Fibroblast of the aortic adventitia (primary cell): ENCODE measurements at regions not wholly inside any gene's neighbourhood (a gene's known extent, or its start where the extent isn't known, plus 50 kb on each side); places are given as distances from the start of the nearest gene placed in this dataset.

Experiments used
- DNase-seq: peaks from one replicate; pipeline ENCODE4 v3.0.0-alpha.2; 2010; ENCODE audit warnings: low read depth
- H3K4me3 ChIP-seq: 2 replicates; pipeline ENCODE4 v1.5.1; 2011; ENCODE audit warnings: low read depth, mild to moderate bottlenecking, control low read depth, low read length, moderate library complexity
- TF ChIP-seq, protein P1 (sequence below): IDR thresholded peaks from 2 replicates; pipeline ENCODE4 v1.5.1; 2011; ENCODE audit warnings: mild to moderate bottlenecking, low read length, control low read depth, inconsistent platforms; ENCODE audit not compliant: insufficient read depth

DNA sequence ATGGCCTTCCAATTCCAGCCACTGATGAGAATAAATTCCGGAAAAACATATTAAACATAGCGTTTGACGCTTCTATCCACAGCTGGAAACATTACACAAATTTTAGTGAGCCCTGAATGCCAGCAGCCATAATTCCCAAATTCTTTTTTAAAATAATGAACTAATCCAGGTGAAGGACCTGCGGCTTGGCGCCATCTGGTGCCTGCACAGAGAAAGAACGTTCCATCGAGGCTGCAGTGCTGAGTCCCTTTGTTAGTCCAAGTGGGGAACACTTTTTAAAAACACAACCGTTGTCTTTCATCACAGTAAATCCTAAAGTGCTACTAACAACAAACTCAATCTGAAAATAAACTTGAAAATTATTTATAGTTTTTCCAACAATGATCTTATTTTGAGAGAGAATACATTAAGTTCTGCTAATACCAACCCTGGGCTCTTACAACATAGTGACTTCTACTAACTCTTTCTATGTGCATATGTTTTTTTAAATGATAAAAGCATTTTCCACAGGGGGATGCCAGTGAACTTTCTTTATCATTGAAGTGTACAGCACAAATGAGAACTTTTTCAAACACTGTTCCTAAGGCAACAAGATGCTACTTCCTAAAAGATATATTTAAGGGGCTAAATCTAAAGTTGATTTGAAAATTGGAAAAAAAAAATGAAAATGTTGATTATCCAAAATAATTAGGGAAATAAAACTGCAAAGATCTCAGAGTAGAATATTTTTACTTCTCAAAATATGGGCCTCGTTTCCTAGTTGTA is 166.9 kb upstream of the RNF32 start:
- no peak overlapping the region for H3K4me3 ChIP-seq
- DNase-seq, result peak; percentile 3
- TF ChIP-seq, protein P1, sequence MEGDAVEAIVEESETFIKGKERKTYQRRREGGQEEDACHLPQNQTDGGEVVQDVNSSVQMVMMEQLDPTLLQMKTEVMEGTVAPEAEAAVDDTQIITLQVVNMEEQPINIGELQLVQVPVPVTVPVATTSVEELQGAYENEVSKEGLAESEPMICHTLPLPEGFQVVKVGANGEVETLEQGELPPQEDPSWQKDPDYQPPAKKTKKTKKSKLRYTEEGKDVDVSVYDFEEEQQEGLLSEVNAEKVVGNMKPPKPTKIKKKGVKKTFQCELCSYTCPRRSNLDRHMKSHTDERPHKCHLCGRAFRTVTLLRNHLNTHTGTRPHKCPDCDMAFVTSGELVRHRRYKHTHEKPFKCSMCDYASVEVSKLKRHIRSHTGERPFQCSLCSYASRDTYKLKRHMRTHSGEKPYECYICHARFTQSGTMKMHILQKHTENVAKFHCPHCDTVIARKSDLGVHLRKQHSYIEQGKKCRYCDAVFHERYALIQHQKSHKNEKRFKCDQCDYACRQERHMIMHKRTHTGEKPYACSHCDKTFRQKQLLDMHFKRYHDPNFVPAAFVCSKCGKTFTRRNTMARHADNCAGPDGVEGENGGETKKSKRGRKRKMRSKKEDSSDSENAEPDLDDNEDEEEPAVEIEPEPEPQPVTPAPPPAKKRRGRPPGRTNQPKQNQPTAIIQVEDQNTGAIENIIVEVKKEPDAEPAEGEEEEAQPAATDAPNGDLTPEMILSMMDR, result peak; percentile 33

DNA sequence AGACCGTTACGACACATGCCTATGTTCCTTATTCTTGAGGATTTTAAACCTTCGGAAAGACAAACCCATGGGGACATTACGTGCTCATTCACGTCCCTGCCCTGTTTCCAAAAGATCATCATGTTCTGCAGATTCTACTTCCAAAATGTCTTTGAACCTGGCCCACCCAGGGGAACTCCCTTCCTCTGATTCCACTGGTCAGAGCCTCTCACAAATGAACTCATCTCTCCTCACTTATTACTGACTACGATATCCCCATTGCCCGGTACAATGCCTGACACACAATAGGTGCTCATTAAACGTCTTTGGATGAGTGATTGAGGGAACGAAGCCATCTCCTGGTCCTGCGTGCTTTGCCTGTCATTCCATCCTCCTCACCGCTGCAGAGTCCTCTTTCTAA is 168.3 kb upstream of the RNF32 start:
- no peak overlapping the region for H3K4me3 ChIP-seq
- TF ChIP-seq, protein P1, result no peak
- DNase-seq, result no peak

DNA sequence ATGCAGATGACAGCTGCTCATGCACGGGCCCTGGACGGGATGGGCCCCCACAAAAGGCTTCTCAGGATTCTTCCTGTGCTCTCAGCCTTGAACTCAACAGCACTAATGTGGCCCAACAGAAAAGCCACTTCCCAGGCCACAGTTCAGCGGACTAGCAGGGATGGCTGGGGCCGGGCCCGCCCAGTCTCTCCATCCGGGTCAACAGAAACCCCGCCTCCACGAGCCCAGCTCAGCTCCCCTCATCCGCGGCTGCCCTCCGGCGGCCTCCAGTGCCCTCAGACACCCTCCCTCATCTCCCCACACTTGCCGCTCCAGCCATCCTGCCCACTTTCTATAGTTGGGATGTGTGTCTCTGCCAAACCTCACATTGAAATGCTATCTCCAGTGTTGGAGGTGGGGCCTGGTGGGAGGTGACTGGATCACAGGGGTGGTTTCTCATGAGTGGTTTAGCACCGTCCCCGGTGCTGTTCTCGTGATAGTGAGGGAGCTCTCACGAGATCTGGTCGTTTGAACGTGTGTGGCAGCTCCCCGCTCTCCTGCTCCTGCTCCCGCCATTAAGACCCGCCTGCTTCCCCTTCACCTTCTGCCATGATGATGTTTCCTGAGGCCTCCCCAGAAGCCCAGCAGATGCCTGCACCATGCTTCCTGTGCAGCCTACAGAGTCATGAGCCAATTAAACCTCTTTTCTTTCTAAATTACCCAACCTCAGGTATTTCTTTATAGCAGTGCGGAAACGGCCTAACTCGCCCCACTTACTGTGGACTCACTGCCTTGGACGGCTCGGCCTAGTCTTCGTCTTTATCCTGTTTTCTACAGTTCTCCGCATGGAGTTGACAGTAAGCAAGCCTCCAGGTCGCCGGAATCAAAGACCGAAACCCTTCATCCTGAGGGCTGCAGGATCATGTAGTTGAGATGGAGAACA is 169.9 kb upstream of the RNF32 start:
- DNase-seq, result no peak
- TF ChIP-seq, protein P1, result no peak
- no peak overlapping the region for H3K4me3 ChIP-seq

DNA sequence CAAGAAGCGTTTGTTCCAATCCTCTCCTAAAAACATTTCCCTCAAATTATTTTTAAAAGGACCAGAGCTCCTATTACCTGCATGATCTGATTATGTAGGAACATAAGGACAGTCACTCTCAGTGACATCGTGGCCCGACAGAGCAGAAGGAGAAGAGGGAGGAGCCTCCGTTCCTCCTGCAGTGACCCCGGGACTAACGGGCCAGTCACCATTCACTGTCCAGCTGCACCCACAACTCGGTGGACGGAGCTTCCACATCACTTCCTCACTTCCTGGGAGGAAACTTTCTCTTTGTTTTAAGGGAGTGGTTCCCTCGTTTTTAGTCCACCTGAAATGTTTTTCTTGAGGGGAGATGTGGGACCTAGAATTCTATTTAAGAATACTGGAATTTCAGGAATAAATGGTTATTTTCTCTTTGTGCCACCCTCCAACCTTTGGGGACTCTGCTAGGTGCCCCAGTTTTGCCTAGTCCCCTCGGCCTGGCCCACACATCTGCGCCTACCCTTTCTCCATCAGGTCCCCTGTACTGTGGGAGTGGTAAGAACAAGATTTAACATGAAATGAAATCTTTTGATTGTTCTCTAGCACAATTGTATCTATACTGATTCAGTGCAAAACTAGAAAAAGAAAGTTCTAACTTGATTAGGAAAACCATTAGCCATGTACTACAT is 173.5 kb upstream of the RNF32 start:
- TF ChIP-seq, protein P1, result no peak
- H3K4me3 ChIP-seq, result no peak overlapping the region
- no peak for DNase-seq

DNA sequence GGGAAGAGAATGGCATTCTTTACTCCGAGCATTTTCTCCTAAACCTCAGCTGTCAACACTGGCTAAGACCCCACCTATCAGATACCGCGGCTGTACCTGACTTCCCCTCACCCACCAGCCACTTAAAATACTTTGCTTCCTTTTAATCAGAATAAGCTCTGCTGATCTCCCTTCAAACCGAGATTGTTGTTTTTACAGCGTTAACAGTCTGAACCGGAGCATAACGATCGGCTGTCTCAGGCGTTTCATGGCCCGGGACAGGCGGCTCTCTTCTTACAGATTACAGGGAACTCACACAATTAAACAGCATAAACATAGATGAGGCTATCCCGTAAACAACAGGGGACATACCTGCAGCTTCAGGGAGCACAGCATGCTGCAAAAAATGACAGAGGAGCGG is 174.3 kb upstream of the RNF32 start:
- H3K4me3 ChIP-seq, result no peak overlapping the region
- DNase-seq, result no peak
- TF ChIP-seq, protein P1, result no peak

DNA sequence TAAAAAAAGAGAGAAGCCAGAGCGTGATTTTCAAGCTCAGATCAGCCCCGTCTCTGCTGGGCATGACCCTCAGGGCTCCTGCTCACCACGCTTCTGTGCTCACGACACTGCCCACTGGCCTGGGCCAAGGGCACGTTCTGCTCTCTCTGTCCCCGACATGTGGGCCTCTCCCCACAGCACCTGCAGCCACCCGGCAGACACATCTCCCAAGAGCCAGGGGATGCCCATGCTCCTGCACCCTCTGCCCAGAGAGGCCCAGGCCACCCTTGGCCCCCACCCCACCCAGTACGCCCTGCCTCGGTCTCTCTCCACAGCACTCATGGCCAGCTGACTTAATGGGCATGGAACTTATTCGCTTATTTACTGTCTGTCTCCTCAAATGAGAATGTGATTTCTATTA is 175.4 kb upstream of the RNF32 start:
- TF ChIP-seq, protein P1, result no peak
- no peak overlapping the region for H3K4me3 ChIP-seq
- no peak for DNase-seq
